Adrenal gland (tissue), 9 donors: ENCODE measurements at regions not wholly inside any gene's neighbourhood (a gene's known extent, or its start where the extent isn't known, plus 50 kb on each side); places are given as distances from the start of the nearest gene placed in this dataset.

Source experiments
- DNase-seq, 7 donors: peaks; one replicate each; pipeline ENCODE4 v3.0.0-alpha.2; 2019 to 2020
- H3K27ac ChIP-seq, 5 donors: fragments of 200-600 bp; sonication (generic) in 4 of 5; 1 replicate in 3 of 5; 2 replicates in 2 of 5; pipeline versions ENCODE4 v1.5.1 to v1.8.0; 2016 to 2020; ENCODE audit warnings: mild to moderate bottlenecking in 1 of 5
- H3K27me3 ChIP-seq: fragments of 200-600 bp; 2 replicates; pipeline ENCODE4 v1.8.0; 2021
- H3K36me3 ChIP-seq, 2 donors: fragments of 200-600 bp; replicated peaks in 1 of 2; 1 replicate in 1 of 2; 2 replicates in 1 of 2; pipeline versions ENCODE4 v1.5.1 to v1.8.0; 2018 to 2022
- H3K4me1 ChIP-seq, 2 donors: fragments of 200-600 bp; replicated peaks in 1 of 2; 1 replicate in 1 of 2; 2 replicates in 1 of 2; pipeline versions ENCODE4 v1.5.1 to v1.8.0; 2018 to 2021
- H3K4me3 ChIP-seq, 4 donors: fragments of 200-600 bp; sonication (generic) in 3 of 4; one replicate each; pipeline ENCODE4 v1.5.1; 2016 to 2018
- H3K9me3 ChIP-seq, 3 donors: fragments of 200-600 bp; sonication (generic) in 1 of 3; replicated peaks in 1 of 3; 1 replicate in 2 of 3; 2 replicates in 1 of 3; pipeline versions ENCODE4 v1.5.1 to v1.8.0; 2016 to 2021
- POLR2A ChIP-seq, 2 donors: fragments of 450-650 bp; IDR thresholded peaks; one replicate each; pipeline ENCODE4 v1.6.1; 2017; ENCODE audit warnings: antibody characterized with exemption in 2 of 2, mild to moderate bottlenecking in 2 of 2, moderate library complexity in 1 of 2
- WGBS, 4 donors: extraction: QIAGEN DNeasy Blood & Tissue Kit in 2 of 4; methylation state at CpG; one replicate each; pipeline versions ENCODE4 v1.1.5 to v1.1.7; 2013 to 2017; 5-methylcytosine and 5-hydroxymethylcytosine counted together
- intact Hi-C, 2 donors: fragments of 100-400 bp; cut with DNase I; formaldehyde crosslinking; loops; one replicate each; pipeline versions ENCODE4 v1.14.1 to v1.15.0; 2022 to 2023
- TF ChIP-seq, protein P1 (sequence below), 6 experiments: fragments of 450-650 bp in 4 of 6; fragments of 200-600 bp in 2 of 6; sonication (generic) in 1 of 6; IDR thresholded peaks; 1 replicate in 5 of 6; 2 replicates in 1 of 6; pipeline versions ENCODE4 v1.5.1 to v1.8.0; 2016 to 2021; ENCODE audit warnings: antibody characterized with exemption in 6 of 6, mild to moderate bottlenecking in 2 of 6, moderate library complexity in 1 of 6
- donor health status: healthy with polysubstance abuse.
- donor health status: Bipolar disorder and iron deficiency.
- donor health status: DM: yes; HTN: yes; CAD: no.
- donor health status: DM: no; HTN: no; CAD: no.
- donor health status: DM: no; HTN: no; CAD: no.

DNA sequence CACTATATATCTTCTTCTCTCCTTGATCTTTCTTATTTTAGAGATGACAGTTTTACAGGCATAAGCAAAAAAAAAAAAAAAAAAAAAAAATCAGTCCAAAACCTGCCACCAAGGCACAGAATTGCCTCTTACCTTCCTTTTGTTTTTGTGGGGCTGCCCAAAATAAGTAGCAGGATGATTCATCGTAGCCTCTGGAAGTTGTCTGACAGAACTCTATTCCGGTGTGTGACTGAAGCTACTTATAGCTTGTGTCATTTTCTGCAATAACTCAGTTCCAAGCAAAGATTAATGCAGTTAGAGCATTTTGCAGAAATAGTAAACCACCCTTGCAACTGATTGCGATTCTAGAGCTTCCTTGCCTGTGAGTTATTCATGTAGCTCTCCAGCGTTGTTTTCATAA lies 186.8 kb downstream of the KIF2B start:
- Histone ChIP-seq H3K4me1 (no peaks in the 10 kb centered on the region), H3K9me3 (no peaks in the 10 kb centered on the region), H3K27ac (no peak overlapping the region), H3K4me3 (no peak overlapping the region), H3K36me3 (no peaks in the 10 kb centered on the region), H3K27me3 (no peaks in the 10 kb centered on the region)
- WGBS, 4 donors, result 30 to 44% (median 35%) methylated on average over 4 of the region's 4 CpGs
- no peak for DNase-seq
- TF ChIP-seq, protein P1, sequence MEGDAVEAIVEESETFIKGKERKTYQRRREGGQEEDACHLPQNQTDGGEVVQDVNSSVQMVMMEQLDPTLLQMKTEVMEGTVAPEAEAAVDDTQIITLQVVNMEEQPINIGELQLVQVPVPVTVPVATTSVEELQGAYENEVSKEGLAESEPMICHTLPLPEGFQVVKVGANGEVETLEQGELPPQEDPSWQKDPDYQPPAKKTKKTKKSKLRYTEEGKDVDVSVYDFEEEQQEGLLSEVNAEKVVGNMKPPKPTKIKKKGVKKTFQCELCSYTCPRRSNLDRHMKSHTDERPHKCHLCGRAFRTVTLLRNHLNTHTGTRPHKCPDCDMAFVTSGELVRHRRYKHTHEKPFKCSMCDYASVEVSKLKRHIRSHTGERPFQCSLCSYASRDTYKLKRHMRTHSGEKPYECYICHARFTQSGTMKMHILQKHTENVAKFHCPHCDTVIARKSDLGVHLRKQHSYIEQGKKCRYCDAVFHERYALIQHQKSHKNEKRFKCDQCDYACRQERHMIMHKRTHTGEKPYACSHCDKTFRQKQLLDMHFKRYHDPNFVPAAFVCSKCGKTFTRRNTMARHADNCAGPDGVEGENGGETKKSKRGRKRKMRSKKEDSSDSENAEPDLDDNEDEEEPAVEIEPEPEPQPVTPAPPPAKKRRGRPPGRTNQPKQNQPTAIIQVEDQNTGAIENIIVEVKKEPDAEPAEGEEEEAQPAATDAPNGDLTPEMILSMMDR (IDR thresholded peaks at IDR 0.05), result no peak
- no peak for TF ChIP-seq POLR2A (IDR thresholded peaks at IDR 0.05)
- intact Hi-C loops, result no loop called here

DNA sequence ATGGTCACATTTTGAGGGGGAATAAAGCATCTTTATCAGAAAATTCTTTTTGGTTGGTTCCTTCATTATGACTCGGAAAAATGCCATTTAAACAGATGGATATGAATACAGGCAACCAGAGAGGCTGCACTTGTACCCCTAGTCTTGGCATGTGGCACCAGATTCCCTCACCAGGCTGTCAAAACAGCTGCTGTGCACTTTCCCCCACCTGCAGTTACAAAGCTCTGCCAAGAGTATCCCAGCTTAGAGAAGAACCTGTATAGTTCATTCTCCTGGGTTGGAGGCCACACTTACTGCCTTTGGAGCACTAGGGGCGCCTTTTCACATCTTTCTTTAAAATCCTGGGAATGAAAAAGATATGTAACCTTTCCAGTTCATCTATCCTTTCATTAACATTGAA lies 190.3 kb downstream of the KIF2B start:
- Histone ChIP-seq H3K4me1 (no peaks in the 10 kb centered on the region), H3K9me3 (no peaks in the 10 kb centered on the region), H3K27ac (no peak overlapping the region), H3K4me3 (no peak overlapping the region), H3K36me3 (no peaks in the 10 kb centered on the region), H3K27me3 (no peaks in the 10 kb centered on the region)
- TF ChIP-seq POLR2A (IDR thresholded peaks at IDR 0.05), result no peak
- TF ChIP-seq, protein P1 (IDR thresholded peaks at IDR 0.05), result no peak
- DNase-seq, result no peak
- 50 to 68% (median 59%) methylated on average over 2 of the region's 2 CpGs for WGBS, 4 donors
- intact Hi-C loops, result no loop called here

DNA sequence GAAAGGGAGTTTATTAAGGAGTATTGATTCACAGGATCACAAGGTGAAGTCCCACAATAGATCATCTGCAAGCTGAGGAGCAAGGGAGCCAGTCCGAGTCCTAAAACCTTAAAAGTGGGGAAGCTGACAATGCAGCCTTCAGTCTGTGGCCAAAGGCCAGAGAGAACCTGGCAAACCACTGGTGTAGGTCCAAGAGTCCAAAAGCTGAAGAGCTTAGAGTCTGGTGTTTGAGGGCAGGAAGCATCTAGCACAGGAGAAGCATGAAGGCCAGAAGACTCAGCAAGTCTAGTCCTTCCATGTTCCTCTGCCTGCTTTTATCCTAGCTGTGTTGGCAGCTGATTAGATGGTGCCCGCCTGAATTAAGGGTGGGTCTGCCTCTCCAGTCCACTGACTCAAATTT lies 193.0 kb downstream of the KIF2B start:
- no peaks in the 10 kb centered on the region for H3K9me3 ChIP-seq
- H3K4me3 ChIP-seq, result no peak overlapping the region
- no peaks in the 10 kb centered on the region for H3K27me3 ChIP-seq
- H3K36me3 ChIP-seq, result no peaks in the 10 kb centered on the region
- H3K27ac ChIP-seq, result no peak overlapping the region
- WGBS, 4 donors, result 60 to 89% (median 75%) methylated on average over 2 of the region's 2 CpGs
- no peak for TF ChIP-seq POLR2A (IDR thresholded peaks at IDR 0.05)
- TF ChIP-seq, protein P1 (IDR thresholded peaks at IDR 0.05), result no peak
- intact Hi-C loops, result no loop called here
- no peaks in the 10 kb centered on the region for H3K4me1 ChIP-seq
- no peak for DNase-seq

DNA sequence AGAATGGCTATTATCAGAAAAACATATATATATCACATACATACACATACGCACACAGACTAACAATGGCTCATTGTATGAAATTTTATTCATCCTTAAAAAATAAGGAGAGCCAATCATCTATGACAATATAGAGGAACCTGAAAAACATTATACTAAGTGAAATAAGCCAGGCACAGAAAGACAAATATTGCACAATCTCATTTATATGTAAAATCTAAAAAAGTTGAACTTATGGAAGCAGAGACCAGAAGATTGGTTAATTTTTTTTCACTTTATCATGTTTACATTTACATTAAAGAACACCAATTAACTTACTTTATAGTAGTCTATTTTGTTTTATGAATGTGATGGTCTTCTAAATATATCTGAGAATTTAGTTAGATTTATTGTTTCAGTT lies 198.7 kb downstream of the KIF2B start:
- no peak for DNase-seq
- Histone ChIP-seq H3K27ac (no peak overlapping the region), H3K27me3 (no peaks in the 10 kb centered on the region), H3K4me3 (no peak overlapping the region), H3K36me3 (no peaks in the 10 kb centered on the region), H3K9me3 (no peaks in the 10 kb centered on the region), H3K4me1 (no peaks in the 10 kb centered on the region)
- 70 to 92% (median 87%) methylated on average over 1 of the region's 1 CpG for WGBS, 4 donors
- TF ChIP-seq, protein P1 (IDR thresholded peaks at IDR 0.05), result no peak
- no peak for TF ChIP-seq POLR2A (IDR thresholded peaks at IDR 0.05)
- intact Hi-C loops, result no loop called here
